ENCODE measurements at regions not wholly inside any gene's neighbourhood (a gene's known extent, or its start where the extent isn't known, plus 50 kb on each side); places are given as distances from the start of the nearest gene placed in this dataset.

DNA sequence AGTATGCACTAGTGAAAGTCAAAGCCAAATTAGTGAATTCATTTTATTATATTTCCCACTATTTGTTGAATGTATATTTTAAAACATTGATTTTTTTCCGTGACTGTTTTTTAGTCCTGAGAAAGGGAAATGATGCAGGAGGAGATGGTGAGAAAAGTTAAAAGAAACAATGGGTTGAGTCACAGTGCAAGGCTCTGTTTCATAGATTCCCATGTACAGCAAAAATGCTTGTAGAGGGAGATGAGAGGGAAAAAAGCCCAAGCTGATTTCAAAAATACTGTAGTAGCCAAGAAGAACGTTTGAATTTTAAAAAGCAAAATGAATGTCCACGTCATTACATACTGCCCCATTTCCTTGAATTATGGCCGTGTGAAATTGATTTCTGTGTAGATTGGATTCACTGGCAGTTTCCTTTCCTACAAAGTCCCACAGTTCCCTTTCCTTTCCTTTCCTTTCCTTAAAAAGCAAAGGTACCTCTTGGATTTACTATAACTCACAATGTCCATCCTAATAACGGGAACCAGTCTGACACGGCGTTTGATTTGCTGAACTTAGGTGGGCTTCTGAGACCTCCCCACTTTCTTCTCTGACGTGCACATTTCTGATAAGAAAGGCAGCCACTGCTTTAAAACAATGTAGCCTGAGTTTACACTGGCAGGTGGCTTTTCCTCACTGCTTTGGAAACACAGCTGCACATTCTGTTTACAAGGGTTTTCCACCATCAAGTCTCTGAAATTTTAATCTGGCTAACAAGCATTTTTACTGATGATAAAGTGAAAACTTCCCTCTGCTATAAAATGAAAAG is 63.7 kb downstream of the SPCS3 start:
- peaks cover 3% of the 10 kb centered on the region; the same call in 1 of the 2 replicates for H3K4me1 ChIP-seq (ENCODE audit: control insufficient read depth, insufficient read depth, low read length)
- no peak for ATAC-seq
- TF ChIP-seq, protein P1, sequence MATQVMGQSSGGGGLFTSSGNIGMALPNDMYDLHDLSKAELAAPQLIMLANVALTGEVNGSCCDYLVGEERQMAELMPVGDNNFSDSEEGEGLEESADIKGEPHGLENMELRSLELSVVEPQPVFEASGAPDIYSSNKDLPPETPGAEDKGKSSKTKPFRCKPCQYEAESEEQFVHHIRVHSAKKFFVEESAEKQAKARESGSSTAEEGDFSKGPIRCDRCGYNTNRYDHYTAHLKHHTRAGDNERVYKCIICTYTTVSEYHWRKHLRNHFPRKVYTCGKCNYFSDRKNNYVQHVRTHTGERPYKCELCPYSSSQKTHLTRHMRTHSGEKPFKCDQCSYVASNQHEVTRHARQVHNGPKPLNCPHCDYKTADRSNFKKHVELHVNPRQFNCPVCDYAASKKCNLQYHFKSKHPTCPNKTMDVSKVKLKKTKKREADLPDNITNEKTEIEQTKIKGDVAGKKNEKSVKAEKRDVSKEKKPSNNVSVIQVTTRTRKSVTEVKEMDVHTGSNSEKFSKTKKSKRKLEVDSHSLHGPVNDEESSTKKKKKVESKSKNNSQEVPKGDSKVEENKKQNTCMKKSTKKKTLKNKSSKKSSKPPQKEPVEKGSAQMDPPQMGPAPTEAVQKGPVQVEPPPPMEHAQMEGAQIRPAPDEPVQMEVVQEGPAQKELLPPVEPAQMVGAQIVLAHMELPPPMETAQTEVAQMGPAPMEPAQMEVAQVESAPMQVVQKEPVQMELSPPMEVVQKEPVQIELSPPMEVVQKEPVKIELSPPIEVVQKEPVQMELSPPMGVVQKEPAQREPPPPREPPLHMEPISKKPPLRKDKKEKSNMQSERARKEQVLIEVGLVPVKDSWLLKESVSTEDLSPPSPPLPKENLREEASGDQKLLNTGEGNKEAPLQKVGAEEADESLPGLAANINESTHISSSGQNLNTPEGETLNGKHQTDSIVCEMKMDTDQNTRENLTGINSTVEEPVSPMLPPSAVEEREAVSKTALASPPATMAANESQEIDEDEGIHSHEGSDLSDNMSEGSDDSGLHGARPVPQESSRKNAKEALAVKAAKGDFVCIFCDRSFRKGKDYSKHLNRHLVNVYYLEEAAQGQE (IDR thresholded peaks at IDR 0.05; ENCODE audit: insufficient read depth in 1 of 2, low read depth in 2 of 2, low read length in 1 of 2), result no peak
- no peak for TF ChIP-seq CTCF (IDR thresholded peaks at IDR 0.05)
- TF ChIP-seq TCF7L2 (IDR thresholded peaks at IDR 0.05; ENCODE audit: low read depth, low read length), result no peak
- no peak for TF ChIP-seq POLR2AphosphoS5 (IDR thresholded peaks at IDR 0.05; ENCODE audit: low read depth, low read length)
- no peak for TF ChIP-seq SIN3A (IDR thresholded peaks at IDR 0.05; ENCODE audit: borderline replicate concordance, insufficient read depth, low read depth, low read length)
- ChIA-PET POLR2A (no interaction called here), CTCF (no interaction called here)
- no TSS peak for BruUV-seq (replicated peaks)
- intact Hi-C loops (cut with micrococcal nuclease; ENCODE audit: unreplicated experiment) (no loop called here), in situ Hi-C loops (cut with HindIII; ENCODE audit: low pct_unique_long_range_greater_than_20kb, low sequenced_read_pairs) (no loop called here)
- no peak for DNase-seq (ENCODE audit: low read depth, low spot score)
- no peaks in the 10 kb centered on the region for H3K9me3 ChIP-seq (ENCODE audit: control insufficient read depth, insufficient read depth, low read depth, low read length)
- H3K27ac ChIP-seq (ENCODE audit: low read length), result no peak overlapping the region
- no peak overlapping the region for H3K4me3 ChIP-seq (ENCODE audit: low read depth in 2 of 2, low read length in 2 of 2)
- no peaks in the 10 kb centered on the region for H3K36me3 ChIP-seq (ENCODE audit: control insufficient read depth, insufficient read depth, low read length)
- no peaks in the 10 kb centered on the region for H3K27me3 ChIP-seq (ENCODE audit: control insufficient read depth, insufficient read depth, low read length)

- no peak for ATAC-seq
- no TSS peak for BruUV-seq (replicated peaks)
- Histone ChIP-seq H3K4me3 (ENCODE audit: low read depth in 2 of 2, low read length in 2 of 2) (no peak overlapping the region), H3K9me3 (ENCODE audit: control insufficient read depth, insufficient read depth, low read depth, low read length) (no peaks in the 10 kb centered on the region), H3K27me3 (ENCODE audit: control insufficient read depth, insufficient read depth, low read length) (no peaks in the 10 kb centered on the region), H3K4me1 (ENCODE audit: control insufficient read depth, insufficient read depth, low read length) (no peaks in the 10 kb centered on the region), H3K27ac (ENCODE audit: low read length) (no peak overlapping the region), H3K36me3 (ENCODE audit: control insufficient read depth, insufficient read depth, low read length) (no peaks in the 10 kb centered on the region)
- TF ChIP-seq, protein P1 (IDR thresholded peaks at IDR 0.05; ENCODE audit: insufficient read depth in 1 of 2, low read depth in 2 of 2, low read length in 1 of 2), result no peak
- no peak for TF ChIP-seq CTCF (IDR thresholded peaks at IDR 0.05)
- in situ Hi-C loops (cut with HindIII; ENCODE audit: low pct_unique_long_range_greater_than_20kb, low sequenced_read_pairs), result no loop called here
- POLR2A ChIA-PET, result no interaction called here
- intact Hi-C loops (cut with micrococcal nuclease; ENCODE audit: unreplicated experiment), result no loop called here
- no peak for DNase-seq (ENCODE audit: low read depth, low spot score)
- CTCF ChIA-PET, result no interaction called here
Observed at GRCh38 chr4:176385601-176386000, 65.8 kb downstream of the SPCS3 start.

Data from Panc1 (cell line).